ENCODE measurements at regions not wholly inside any gene's neighbourhood (a gene's known extent, or its start where the extent isn't known, plus 50 kb on each side); places are given as distances from the start of the nearest gene placed in this dataset.

- TF ChIP-seq POLR2AphosphoS5 (IDR thresholded peaks at IDR 0.05; ENCODE audit: low read depth, low read length): no peak
- TF ChIP-seq POLR2A (IDR thresholded peaks at IDR 0.05; ENCODE audit: low read depth, low read length): no peak
These were observed 250.9 kb downstream of the TOMM20 start for GRCh38 chr1:234877761-234878160.
